HG03571 (cell line): ENCODE measurements at regions not wholly inside any gene's neighbourhood (a gene's known extent, or its start where the extent isn't known, plus 50 kb on each side); places are given as distances from the start of the nearest gene placed in this dataset.
"Not testable (repeated sequence)": the region's sequence is repeated elsewhere in the genome, so short reads cannot be mapped to it uniquely, and the experiment has no call there.

Experiments used
- ATAC-seq: cut with Tn5 transposase; IDR thresholded peaks from one replicate; pipeline ENCODE4 v1.9.1; 2021; ENCODE audit not compliant: unreplicated experiment

- no peak for ATAC-seq
Measured at GRCh38 chr4:181077341-181077740, 1165.9 kb upstream of the TENM3 start.

- ATAC-seq = no peak
Measured at GRCh38 chr4:181078196-181078595, 1165.0 kb upstream of the TENM3 start.

- no peak for ATAC-seq
Measured at GRCh38 chr4:181083757-181084361, 1159.3 kb upstream of the TENM3 start.

- no peak for ATAC-seq
Measured at GRCh38 chr4:181085557-181085956, 1157.6 kb upstream of the TENM3 start.

DNA sequence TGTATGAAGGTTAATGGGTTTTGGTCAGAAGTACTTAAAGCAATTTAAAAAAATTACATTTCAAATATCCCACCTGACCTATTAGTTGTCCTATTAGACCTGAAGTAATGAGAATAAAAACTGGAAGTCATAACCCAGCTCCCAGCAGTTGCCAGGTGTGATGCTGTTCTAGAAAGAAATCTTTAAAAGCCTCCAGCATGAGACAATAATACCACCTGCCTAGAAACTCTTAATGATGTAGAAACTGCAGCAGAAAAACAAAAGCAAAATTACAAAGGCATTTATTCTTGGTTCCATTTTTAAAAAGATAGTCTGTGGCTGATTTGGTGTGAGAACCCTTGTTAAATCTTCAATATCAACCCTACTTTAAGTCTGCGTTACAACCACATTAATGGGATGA is 1137.7 kb upstream of the TENM3 start:
- ATAC-seq = no peak

- ATAC-seq = no peak
Measured at GRCh38 chr4:181106398-181106797, 1136.8 kb upstream of the TENM3 start.

DNA sequence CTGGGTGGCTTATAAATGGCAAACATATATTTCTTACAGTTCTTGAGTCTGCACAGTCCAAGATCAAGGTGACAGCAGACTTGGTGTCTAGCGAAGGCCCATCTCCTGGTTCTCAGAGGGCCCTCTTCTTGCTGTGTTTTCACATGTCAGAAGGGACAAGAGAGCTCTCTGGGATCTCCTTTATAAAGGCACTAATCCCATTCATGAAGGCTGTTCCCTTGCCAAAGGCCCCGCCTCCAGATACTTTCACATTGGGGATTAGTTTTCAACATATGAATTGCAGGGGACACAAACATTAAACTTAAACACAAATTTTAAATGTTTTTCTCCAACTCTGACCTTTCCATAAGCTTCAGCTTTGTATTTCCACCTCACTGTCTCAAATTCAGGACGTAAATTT is 1135.0 kb upstream of the TENM3 start:
- ATAC-seq = no peak

DNA sequence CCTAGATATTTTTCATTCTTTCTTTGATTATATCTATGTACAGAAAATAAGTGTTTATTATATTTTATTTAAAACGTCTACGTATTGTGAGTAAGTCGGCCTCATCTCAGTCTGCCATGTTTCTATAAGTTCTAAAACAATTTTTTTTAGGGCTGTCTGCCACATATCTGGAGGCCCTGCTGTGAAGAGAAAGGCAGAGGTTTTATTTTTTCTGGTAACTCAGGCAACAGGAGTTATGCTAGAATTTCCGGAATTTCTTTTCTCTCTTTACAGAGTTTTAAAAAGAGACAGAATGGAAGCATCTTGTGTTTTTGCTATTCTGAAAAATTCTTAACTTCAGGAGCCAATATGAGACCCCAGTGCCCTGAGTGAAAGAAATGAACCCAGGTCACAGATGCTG is 1124.0 kb upstream of the TENM3 start:
- ATAC-seq = no peak

DNA sequence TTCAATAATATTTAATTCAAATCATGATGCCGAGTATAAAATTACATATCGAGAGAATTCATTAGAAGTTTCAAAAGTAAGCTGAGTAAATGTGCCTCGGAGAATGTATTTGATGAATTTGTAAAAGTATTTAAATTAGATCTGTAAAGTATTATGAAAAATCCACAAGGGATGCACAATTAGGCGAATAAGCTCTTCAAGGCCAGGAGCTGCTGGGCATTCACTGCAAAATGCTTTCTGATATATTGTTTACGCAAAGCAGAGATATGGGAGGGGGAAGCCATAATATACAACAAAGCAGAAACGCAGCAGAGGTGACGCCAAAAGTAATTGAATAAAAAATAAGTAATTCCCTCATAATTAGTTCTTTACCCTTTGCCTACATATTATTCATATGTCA is 1121.5 kb upstream of the TENM3 start:
- ATAC-seq = no peak

DNA sequence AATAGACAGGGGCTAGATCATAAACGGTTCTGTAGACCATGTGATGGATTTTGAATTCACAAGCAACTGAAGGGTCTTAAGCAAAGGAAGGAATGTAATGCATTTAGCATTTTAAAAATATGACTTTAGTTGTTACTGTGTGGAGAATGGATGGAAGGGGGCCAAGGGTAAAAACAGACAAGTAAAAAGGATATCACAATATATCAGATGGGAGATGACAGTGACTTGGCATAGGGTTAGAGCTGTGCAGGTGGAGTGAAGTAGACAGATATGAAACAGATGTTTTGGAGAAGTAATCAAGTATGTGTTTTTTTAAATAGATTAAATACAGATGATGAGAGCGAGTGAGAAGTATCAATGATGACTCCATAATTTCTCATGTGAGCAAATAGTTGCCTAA is 1116.0 kb upstream of the TENM3 start:
- ATAC-seq = no peak

GRCh38 chr4:181130317-181130716 is 1112.9 kb upstream of the TENM3 start:
- not testable (repeated sequence) for ATAC-seq

DNA sequence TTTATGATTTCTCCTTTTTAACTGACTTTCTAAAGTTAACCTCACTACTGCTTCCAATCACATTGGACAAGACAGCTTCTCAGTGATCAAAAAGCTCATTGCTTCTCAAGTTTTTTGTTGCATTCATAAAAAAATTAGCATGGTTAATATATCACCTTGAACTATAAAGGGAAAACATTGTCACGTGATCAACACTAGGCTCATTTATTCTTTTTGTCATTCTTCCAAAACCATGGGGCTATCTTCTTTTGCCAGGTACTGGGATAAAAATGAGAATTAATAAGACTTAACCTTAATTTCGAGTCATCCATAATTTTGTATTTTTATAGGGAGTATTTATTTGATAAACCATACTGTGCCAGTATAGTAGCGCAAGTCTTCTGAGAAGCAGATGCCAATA is 1105.9 kb upstream of the TENM3 start:
- ATAC-seq = no peak

DNA sequence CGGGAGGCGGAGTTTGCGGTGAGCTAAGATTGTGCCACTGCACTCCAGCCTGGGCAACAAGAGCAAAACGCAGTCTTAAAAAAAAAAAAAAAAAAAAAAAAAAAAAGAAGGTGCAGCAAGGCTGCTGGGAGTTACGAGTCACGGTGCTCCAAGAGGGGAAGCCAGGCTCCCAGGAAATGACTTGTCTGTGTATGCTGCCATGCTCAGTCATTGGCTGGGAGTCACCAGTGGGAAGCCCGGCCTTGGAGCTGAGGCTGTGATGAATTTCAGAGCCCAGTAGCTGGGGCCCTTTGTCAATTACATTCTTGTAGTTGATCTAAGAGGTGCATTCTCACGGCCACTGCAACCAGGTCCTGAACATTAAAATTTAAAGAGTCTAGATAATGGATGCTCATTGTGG is 1105.1 kb upstream of the TENM3 start:
- ATAC-seq = no peak

GRCh38 chr4:181140037-181140603 is 1103.1 kb upstream of the TENM3 start:
- ATAC-seq = no peak

DNA sequence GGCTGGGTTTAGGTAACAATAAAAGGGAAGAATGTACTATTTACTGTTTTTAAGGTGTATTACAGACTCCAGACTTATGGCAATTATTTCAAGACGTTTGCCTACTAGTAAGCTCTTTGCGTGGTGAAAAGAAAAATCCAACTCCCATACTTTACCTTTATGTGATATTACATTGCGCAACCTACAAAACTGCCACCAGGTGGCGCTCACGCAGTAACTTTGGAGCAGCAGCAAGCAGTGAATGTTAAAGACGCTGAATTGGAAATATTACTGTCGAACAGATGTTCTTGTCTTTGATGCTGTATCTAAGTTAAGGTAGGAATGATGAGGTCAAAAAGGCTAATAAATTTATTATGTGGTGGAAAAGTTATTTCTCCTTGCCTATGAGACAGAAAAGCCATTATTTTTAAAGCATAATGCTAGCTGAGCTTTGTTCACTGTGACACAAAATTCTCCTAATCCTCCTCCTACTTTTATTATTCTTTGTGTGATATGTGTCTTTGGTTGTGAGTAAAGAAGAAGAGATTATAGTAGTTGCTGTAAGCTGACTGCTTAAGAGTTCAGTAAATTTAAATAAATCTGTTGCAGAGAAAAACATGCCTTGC is 1099.8 kb upstream of the TENM3 start:
- ATAC-seq = peak; percentile 87

DNA sequence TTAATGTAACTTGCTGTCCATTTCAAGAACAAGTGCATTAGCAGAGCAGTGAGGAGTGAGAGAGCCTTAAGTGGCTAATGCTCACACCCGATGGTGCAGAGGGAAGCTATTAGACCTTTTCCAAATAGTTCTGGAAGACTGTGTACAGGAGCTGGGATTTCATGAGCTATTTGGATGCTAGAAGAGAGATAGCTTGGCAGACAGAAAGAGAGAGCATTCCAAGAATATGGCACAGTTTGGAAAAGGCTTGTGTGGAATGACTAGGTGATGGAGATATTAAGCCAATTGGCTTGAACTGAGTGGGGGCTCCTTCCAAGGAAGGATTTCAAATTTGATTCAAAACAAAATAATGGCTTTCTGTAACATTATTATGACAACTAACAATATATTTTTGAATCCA is 1097.2 kb upstream of the TENM3 start:
- no peak for ATAC-seq

DNA sequence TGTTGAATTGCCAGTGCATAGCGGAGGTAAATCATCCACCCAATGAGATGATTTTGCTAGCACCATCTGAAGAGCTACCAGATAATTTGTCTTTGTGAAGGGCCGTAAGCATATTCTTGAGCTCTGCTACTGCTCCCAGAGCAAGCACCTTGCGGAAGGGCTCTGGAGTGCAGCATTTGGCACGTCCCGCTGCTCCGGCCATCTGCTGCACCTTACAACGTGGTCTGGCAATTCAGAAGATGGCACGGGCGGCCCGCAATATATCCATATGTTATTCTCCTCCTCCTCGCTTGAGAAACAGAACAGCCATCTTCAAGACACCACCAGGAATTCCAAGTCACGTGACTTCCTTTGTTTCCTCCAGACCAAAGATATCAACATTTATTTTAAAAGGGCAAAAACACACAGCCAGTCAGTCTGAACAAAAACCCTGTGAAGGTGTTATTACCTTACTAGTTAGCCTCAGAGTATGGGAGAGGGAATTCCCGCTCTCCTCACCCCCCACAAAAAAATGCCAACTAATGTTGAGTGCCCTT is 1095.7 kb upstream of the TENM3 start:
- ATAC-seq = no peak

GRCh38 chr4:181148470-181148869 is 1094.7 kb upstream of the TENM3 start:
- no peak for ATAC-seq

DNA sequence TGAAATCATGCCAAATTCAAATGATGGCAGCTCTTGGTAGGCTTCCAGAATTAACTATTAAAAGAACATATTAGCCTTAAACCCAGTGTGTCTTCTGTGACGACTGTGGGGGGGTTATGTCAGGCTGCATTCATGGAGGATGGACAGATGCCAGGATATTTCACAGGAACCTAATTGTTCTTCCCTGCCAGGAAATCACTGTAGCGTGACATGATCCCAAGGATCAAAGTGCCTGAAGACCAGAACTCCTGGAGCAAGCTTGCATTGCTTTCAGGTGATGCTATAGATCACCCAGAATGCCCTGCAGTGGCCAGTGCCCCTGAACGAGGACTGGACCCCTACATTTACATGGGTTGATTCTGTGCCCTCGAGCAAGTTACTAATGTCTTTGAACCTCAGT is 1093.0 kb upstream of the TENM3 start:
- ATAC-seq = no peak

DNA sequence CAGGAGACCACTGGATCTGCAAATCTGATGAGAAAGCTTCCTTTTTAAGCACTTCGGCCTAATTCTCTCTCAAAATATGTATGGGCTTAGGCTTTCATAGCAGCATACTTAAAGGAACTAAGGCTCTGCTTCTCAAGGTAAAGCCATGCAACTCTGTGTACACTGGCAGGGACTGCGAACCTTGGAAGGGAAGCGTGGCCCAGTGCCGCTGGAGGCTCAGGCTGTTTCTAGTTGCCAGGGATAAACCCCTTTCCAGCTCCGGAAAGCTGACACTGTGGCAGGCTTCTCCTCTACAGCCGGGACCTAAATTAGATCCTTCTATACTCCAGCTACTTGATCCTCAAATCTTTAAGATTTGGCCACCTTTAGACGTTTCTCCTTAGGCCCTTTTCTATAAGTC is 1091.3 kb upstream of the TENM3 start:
- no peak for ATAC-seq

DNA sequence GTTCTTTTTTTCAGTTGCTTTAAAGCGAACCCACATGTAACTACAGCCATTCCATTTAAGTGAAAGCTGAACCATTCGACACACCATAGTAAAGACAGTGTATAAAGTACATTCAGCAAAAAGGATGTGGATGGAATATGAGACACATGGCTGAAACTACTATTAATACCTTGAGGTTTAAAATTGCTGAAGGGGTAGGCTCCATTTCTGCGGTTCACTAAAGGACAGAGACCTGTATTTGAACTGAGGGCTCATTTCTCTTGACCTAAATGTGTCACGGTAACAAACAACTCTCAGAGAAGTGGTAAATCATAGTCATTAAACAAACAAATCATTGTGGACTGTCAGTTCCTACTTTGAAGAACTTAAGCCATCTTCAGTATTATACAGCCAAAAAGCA is 1085.6 kb upstream of the TENM3 start:
- ATAC-seq = no peak

- ATAC-seq = no peak
Measured at GRCh38 chr4:181158971-181159370, 1084.2 kb upstream of the TENM3 start.

- no peak for ATAC-seq
Measured at GRCh38 chr4:181161669-181162068, 1081.5 kb upstream of the TENM3 start.
